CD4-positive, alpha-beta T cell treated with Interleukin-4 for 4 hours (primary cell): ENCODE measurements at regions not wholly inside any gene's neighbourhood (a gene's known extent, or its start where the extent isn't known, plus 50 kb on each side); places are given as distances from the start of the nearest gene placed in this dataset.

Experiments
- DNase-seq: peaks from one replicate; pipeline ENCODE4 v3.0.0-alpha.2; 2020

DNA sequence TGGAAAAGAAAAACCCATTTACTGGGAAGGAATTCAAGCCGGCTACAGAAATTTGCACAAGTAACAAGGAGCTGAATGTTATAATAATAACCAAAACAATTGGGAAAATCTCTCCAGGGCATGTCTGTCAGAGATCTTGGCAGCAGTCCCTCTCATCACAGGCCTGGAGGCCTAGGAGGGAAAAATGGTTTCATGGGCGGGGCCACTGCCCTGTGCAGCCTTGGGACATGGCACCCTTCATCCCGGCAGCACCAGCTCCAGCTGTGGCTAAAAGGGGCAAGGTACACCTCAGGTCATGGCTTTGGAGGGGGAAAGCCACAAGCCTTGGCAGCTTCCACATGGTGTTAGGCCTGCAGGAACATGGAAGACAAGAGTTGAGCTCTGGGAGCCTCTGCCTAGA is 513.1 kb upstream of the CNKSR2 start:
- DNase-seq = no peak

DNA sequence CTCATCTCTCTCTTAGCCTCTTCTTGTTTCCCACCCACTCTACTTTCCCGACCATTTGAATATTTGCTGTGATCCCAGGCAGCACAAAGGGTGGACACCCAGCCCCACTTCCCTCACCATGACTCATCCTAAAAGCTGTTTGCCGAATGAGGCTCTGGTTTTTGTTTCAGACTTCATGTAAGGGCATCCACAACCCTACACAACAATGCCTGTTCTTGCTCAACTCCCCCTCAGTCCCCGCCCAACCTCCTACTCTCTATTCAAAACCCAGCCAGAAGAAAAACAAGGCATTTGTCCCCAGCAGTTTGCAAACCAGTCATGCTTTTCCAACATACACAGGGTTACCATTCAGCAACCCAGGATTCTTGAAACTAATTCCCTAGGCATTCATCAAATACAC is 516.5 kb upstream of the CNKSR2 start:
- DNase-seq = no peak

DNA sequence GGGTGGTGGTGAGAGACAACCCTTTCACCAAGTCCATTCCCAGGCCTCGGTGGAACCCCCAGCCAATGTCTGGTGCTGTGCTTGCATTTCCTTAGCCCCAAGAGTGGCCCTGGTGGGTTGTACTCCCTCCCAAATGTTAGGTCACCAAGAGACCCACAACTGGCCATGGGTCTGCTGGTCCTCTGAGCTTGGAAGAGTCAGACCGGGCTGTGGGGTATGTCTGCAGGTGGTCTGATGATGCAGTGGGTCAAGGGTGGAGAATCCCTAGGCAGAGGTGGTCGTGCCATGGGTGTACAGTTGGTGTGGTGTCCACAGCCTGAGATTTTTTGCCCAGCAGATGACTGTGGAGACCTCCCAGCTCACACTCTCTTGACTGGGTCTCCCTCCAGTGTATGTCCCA is 535.7 kb upstream of the CNKSR2 start:
- no peak for DNase-seq

DNA sequence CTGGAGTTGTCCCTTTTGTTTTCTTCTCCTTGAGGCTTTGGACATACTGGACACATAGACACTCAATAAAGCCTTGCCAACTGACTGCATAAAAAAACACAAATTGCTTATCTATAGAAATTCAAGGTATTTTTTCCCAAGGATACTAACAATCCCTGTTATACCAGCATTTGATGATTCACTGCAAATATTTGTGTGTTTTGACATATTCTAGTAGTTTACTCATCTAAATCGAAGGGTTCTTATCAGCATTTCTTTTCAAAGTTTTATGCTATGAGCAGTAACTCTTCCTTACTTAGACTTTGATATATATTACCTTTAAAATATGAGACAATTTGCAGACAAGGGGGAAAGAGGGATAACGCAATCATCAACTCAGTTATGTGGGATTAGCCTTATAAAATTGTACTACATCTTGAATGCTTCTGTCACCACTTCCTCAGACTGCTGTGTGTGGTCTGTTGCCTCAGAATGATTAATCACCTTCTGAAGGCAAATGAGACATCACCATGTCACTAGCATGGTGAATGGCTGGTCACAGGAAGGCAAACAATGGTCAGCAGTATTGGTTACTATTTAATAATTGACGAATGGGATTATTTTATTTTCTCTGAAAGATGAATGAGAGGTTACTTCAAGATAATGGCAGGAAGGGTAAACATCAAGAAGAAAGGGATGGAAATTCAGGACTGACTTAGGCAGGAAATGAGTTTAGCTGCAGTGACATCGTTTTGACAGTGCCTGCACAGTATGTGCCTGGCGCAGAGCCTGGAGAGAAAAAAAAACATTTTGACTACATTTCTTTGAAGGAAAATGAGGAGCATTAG is 544.3 kb upstream of the CNKSR2 start:
- DNase-seq = no peak

GRCh38 chrX:20825984-20826383 is 548.2 kb upstream of the CNKSR2 start:
- no peak for DNase-seq

DNA sequence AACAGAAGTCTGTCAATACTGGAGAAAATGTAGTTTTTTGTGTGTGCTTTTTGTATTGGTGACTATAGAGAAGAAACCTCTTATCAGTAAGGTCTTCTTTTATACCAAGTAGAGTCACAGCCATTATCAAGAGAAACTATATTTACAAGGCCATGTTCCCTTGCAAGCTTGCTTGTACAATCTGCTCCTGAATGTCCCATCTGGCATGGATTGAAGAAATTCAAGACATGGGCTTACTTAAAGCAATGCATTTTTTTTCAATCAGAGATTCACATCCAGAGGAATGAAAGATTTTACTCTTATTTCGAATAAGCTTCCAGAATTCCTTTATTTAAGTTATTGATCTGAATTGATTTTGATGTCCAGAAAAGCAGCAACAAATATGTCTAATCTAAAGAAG is 537.3 kb upstream of the RPS6KA3 start:
- no peak for DNase-seq

- no peak for DNase-seq
Measured at GRCh38 chrX:20802036-20802435, 535.3 kb upstream of the RPS6KA3 start.

DNA sequence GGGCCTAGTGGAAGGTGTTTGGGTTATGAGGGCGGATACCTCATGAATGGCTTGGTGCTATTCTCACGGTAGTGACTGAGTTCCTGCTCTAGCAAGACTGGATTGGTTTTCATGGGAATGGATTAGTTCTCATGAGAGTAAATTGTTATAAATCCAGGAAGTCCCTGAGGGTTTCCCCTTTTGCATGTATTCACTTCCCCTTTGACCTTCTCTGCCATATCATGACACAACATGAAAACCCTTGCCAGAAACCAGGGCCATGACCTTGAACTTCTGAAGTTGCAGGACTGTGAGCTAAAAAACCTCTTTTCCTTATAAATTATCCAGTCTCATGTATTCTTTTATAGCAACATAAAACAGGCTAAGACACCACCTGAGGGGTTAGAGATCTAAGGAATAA is 529.7 kb upstream of the RPS6KA3 start:
- DNase-seq = no peak

GRCh38 chrX:20789103-20789502 is 522.4 kb upstream of the RPS6KA3 start:
- no peak for DNase-seq

- no peak for DNase-seq
Measured at GRCh38 chrX:20767346-20767745, 500.6 kb upstream of the RPS6KA3 start.

DNA sequence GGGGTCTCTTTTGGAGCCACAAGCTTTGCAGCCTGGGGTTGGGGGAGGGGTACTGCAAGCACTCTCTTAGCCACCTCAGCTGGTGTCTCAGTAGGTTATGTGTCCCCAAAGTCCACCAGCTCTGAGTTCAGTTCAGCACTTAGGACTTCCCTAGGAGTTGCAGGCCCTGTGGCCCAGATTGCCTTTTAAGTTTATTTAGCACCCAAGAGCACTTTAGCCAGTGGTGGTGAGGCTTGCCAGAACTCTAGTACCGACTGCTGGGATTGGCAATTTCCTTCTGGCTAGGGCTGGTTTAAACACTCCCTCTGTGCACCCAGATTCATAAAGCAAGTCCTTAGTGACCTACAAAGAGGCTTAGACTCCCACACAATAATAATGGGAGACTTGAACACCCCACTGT is 489.9 kb upstream of the RPS6KA3 start:
- DNase-seq = no peak

- no peak for DNase-seq
Measured at GRCh38 chrX:20753076-20753475, 486.4 kb upstream of the RPS6KA3 start.

GRCh38 chrX:20746690-20747089 is 480.0 kb upstream of the RPS6KA3 start:
- no peak for DNase-seq

DNA sequence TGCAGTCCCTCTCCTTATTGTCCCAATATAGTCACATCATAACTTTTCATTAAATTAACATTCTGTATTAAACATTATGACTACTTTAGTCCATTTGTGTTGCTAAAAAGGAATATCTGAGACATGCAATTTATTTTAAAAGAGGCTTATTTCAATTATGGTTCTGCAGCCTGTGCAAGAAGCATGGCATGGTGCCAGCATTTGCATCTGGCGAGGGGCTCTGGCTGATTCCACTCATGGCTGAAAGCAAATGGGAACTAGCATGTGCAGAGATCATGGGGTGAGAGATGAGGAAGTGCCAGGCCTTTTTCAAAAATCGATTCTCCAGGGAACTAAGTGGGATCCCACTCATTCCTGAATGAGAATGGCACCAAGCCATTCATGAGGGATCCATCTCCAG is 476.3 kb upstream of the RPS6KA3 start:
- DNase-seq = no peak

GRCh38 chrX:20742106-20742505 is 475.4 kb upstream of the RPS6KA3 start:
- no peak for DNase-seq

- no peak for DNase-seq
Measured at GRCh38 chrX:20740443-20740842, 473.7 kb upstream of the RPS6KA3 start.

- DNase-seq = no peak
Measured at GRCh38 chrX:20739038-20739745, 472.5 kb upstream of the RPS6KA3 start.

DNA sequence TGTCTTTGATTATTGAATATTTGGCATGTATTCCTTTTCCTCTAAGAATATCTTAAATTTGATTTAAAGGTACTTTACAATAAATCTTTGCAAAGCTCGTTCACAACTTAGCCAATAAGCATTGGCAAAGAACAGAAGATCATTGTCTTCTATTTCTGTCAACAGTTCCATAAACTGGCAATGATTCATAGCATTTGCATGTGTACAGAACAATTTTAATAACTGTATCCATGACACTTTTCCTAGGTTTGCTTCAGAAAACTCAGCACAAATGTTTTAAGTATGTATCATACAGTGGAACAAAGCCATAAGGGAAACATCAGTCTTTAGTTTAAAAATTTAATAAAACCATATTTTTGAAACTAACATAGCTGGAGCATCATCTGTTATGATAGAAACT is 462.7 kb upstream of the RPS6KA3 start:
- DNase-seq = no peak

DNA sequence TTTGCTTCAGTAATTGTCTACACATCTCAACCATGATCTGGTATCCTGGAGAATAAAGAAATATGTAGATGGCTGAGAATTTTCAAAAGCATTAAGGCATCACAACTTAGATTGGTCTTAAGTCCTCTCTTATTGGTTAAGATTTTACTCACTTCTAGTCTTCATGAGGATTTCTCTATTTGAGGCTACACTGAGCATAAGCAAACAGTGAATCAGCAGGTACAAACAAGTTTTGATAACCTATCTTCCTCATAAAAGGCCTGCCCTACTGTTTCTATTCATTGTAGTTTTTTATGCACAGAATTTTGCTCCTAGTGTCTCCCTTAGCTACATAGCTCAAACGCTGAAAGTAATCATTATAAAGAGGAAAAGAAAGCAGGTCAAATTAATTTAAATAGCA is 460.7 kb upstream of the RPS6KA3 start:
- no peak for DNase-seq

DNA sequence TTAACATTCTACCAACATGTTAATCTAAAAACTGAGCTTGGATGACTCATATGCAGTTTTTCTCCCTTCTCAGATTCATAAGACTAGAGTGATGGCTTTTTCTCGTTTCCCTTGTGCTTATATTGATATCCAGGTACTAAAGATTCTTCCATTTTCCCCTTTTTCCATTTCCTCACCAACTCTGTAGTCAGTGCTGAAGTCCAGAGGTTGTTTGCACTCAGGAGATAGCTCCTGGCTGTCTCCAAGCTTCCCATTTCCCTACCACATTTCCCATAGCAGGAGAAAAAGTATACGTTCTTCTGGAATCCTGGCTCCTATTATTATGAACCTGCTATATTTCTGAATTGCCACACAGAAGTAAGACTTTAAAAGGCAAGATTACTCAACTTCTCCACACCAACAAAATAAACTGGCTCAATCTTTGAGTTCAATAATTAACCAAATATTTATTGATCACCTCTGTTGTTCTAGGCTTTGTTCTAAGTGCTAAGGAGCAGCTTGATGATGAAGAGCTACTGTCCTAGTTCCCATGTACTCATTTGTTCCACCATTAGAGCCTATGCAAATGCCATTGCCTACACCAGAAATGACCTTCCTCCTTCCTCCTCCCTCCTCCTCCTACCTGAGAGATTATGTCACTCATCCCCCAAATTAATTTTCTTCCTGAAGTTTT is 454.4 kb upstream of the RPS6KA3 start:
- no peak for DNase-seq

DNA sequence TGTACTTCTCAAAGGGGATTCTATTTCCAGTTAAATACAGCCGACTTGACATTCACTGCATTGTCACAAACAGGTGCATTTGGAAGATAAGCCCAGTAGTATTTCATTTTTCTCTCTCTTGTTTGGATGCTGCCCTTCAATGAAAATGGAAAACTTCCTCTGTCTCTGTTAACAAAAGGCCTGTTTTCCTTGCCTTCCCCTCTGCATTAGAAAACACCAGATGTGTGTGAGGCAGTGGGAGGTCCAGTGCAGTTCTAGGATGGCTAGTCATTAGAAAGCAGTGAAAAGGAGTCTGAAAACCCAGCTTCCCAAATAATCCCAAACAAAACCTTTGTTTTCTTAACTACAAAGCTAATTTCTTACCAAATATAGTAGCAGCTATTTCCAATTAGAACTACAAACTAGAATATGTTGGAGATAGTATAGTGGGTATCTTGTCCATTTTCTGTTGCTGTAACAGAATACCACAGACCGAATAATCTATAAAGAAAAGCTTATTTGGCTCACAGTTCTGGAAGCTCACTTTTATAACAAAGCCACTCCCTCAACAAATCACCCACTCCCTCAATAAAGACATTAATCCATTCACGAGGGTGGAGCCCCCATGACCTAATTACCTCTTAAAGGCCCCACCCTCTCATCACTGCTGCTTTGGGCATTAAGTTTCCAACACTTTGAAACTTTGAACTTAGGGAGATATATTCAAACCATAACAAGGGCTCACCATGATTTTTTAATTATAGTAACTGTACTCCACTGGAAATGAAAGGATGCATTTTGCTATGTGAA is 452.1 kb upstream of the RPS6KA3 start:
- DNase-seq = no peak

GRCh38 chrX:20715176-20715575 is 448.5 kb upstream of the RPS6KA3 start:
- DNase-seq = no peak

DNA sequence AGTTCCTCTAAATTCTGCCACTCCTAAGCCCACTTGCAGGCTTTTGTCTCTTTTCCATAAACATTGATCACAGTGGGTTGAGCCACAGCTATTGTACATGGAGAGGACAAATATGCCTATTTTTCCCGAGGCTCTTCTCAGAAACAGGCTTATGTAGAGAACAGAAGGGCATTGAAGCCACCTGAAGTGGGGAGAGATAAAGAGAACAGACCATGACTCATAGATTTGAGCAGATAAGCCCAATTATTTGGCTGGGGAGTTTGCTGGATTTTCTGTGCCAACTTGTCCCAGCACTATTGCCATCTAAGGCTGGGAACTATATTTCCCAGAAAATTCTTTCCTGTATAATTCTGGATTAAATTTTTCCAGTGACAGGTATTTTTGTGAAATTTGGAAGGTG is 446.1 kb upstream of the RPS6KA3 start:
- no peak for DNase-seq
